Rectal smooth muscle tissue (tissue), 1 donor: ENCODE measurements at regions not wholly inside any gene's neighbourhood (a gene's known extent, or its start where the extent isn't known, plus 50 kb on each side); places are given as distances from the start of the nearest gene placed in this dataset.
"Not testable (repeated sequence)": the region's sequence is repeated elsewhere in the genome, so short reads cannot be mapped to it uniquely, and the experiment has no call there.

Source experiments
- H3K27ac ChIP-seq: one replicate; pipeline ENCODE4 v1.7.0; 2013; ENCODE audit warnings: low read depth, low read length, inconsistent platforms
- H3K27me3 ChIP-seq: one replicate; pipeline ENCODE4 v1.7.0; 2013; ENCODE audit warnings: low read length; ENCODE audit not compliant: control insufficient read depth, insufficient read depth
- H3K36me3 ChIP-seq: one replicate; pipeline ENCODE4 v1.7.0; 2013; ENCODE audit warnings: low read length; ENCODE audit not compliant: control insufficient read depth, insufficient read depth
- H3K4me1 ChIP-seq: one replicate; pipeline ENCODE4 v1.7.0; 2013; ENCODE audit warnings: low read length; ENCODE audit not compliant: control insufficient read depth, insufficient read depth
- H3K4me3 ChIP-seq: one replicate; pipeline ENCODE4 v1.7.0; 2013; ENCODE audit warnings: low read length
- H3K9ac ChIP-seq: one replicate; pipeline ENCODE4 v1.7.0; 2013; ENCODE audit warnings: low read length

- Histone ChIP-seq H3K4me1 (peaks cover 6% of the 10 kb centered on the region), H3K27me3 (no peaks in the 10 kb centered on the region), H3K9ac (no peak overlapping the region), H3K27ac (no peak overlapping the region), H3K36me3 (no peaks in the 10 kb centered on the region), H3K4me3 (no peak overlapping the region)
Measured at GRCh38 chr6:132194529-132194928, 206.7 kb downstream of the MOXD1 start.

DNA sequence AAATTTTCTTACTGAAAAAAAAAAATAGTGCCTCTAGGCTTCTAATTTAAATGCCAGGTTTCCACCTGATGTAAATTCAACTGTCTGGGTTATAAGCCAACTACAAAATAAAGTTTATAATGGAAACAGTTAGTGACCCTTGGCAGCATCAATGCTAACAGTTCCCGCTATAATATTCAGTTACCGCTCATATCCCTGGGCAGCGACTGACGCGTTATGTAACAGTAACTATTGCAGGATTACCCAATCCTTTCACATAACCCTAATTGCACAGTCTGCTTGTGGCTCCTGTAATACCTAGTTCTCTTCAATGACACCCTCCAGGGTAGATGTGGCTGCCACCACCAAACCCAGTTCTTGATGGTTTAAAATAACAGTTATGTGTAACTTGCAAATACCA is 208.6 kb downstream of the MOXD1 start:
- no peak overlapping the region for H3K27ac ChIP-seq
- H3K4me3 ChIP-seq: no peak overlapping the region
- H3K27me3 ChIP-seq: no peaks in the 10 kb centered on the region
- no peak overlapping the region for H3K9ac ChIP-seq
- H3K36me3 ChIP-seq: no peaks in the 10 kb centered on the region
- peaks cover 6% of the 10 kb centered on the region for H3K4me1 ChIP-seq

GRCh38 chr6:132190815-132191175 is 210.5 kb downstream of the MOXD1 start:
- Histone ChIP-seq H3K4me3 (no peak overlapping the region), H3K27me3 (no peaks in the 10 kb centered on the region), H3K36me3 (no peaks in the 10 kb centered on the region), H3K9ac (no peak overlapping the region), H3K27ac (no peak overlapping the region), H3K4me1 (peaks cover 6% of the 10 kb centered on the region)

DNA sequence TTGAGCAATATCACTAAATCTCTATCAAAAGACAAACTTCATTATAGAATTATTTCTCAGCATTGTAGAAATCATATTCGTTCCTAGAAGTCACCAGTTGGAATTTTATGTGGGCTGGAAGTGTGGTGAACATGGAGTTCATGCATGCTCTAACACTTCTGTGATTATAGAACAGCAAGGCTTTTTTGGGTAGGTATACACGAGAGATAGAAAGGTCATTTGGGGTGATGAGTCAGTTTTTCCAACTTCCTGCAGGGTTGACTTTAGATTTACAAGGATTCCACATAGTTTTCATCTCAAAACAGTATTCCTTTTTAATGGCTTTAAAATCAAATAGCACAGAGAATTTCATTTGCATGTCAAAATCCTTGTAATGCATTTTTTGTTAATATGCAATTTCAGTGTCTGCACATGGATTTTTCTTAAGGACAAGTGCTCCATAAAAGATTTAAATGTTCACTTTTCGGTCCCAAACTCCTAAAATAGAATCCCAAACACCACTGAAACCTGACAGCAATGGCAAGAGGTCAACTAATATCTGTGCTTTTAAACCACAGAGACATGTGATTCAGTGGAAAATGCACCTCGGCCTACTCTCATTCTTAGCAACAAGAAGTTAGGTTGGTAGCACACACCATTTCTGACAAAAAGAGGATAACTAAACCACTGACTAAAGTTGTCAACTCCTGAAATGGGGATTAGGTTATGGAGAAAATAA is 211.0 kb downstream of the MOXD1 start:
- H3K4me1 ChIP-seq: peaks cover 6% of the 10 kb centered on the region
- no peaks in the 10 kb centered on the region for H3K27me3 ChIP-seq
- no peak overlapping the region for H3K9ac ChIP-seq
- H3K4me3 ChIP-seq: no peak overlapping the region
- H3K36me3 ChIP-seq: no peaks in the 10 kb centered on the region
- H3K27ac ChIP-seq: no peak overlapping the region

GRCh38 chr6:132188556-132189264 is 212.6 kb downstream of the MOXD1 start:
- Histone ChIP-seq H3K27me3 (no peaks in the 10 kb centered on the region), H3K36me3 (no peaks in the 10 kb centered on the region), H3K27ac (no peak overlapping the region), H3K4me3 (no peak overlapping the region), H3K4me1 (peaks cover 6% of the 10 kb centered on the region), H3K9ac (no peak overlapping the region)

DNA sequence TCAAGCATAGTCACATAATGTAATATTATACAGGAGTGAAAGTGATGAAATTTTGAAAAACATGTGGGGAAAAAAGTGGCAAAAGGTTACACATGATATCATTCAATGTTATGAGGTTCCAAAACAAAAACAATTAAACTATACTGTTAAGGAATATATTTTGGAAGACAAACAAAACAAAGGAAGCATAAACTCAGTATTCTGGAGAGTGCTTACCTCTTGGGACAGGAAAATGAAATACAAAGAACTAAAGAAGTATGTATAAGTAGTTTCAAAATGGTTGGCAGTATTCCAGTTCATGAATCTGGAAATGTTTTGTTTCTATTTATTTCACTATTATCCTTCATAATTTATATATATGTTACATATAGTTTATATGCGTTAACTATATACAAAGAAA is 213.5 kb downstream of the MOXD1 start:
- Histone ChIP-seq H3K27ac (no peak overlapping the region), H3K4me1 (peaks cover 6% of the 10 kb centered on the region), H3K9ac (no peak overlapping the region), H3K4me3 (no peak overlapping the region), H3K27me3 (no peaks in the 10 kb centered on the region), H3K36me3 (no peaks in the 10 kb centered on the region)

- H3K36me3 ChIP-seq, H3K27me3 ChIP-seq, H3K9ac ChIP-seq, H3K4me3 ChIP-seq, H3K4me1 ChIP-seq, H3K27ac ChIP-seq: not testable (repeated sequence)
Measured at GRCh38 chr6:132184966-132185365, 216.3 kb downstream of the MOXD1 start.

DNA sequence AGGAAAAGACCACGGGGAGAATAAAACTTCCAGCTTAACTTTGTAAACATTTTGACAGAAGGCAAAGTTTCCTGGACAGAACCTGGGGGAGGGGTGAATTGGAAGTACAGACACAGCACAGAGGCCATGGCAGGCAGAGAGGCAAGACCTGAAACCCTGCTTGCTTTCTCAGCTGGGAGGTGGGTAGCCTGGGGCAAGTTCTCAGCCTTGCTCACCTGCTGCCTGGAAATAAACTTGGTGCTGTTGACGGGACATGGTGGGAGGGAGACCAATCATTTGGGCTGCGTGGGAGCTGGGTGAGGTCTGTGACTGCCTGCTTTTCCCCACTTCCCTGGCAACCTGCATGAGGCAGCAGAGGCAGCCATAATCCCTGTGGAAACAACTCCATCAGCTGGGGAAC is 221.3 kb downstream of the MOXD1 start:
- H3K36me3 ChIP-seq: no peaks in the 10 kb centered on the region
- no peak overlapping the region for H3K9ac ChIP-seq
- H3K4me3 ChIP-seq: no peak overlapping the region
- no peak overlapping the region for H3K27ac ChIP-seq
- no peaks in the 10 kb centered on the region for H3K4me1 ChIP-seq
- no peaks in the 10 kb centered on the region for H3K27me3 ChIP-seq

- Histone ChIP-seq H3K36me3 (no peaks in the 10 kb centered on the region), H3K27ac (no peak overlapping the region), H3K27me3 (no peaks in the 10 kb centered on the region), H3K9ac (no peak overlapping the region), H3K4me3 (no peak overlapping the region), H3K4me1 (no peaks in the 10 kb centered on the region)
Measured at GRCh38 chr6:132174919-132175318, 223.7 kb upstream of the CCN2 start.

GRCh38 chr6:132168961-132169360 is 217.8 kb upstream of the CCN2 start:
- no peak overlapping the region for H3K27ac ChIP-seq
- H3K27me3 ChIP-seq: no peaks in the 10 kb centered on the region
- H3K36me3 ChIP-seq: no peaks in the 10 kb centered on the region
- no peak overlapping the region for H3K9ac ChIP-seq
- no peak overlapping the region for H3K4me3 ChIP-seq
- H3K4me1 ChIP-seq: no peaks in the 10 kb centered on the region

GRCh38 chr6:132167929-132168892 is 217.0 kb upstream of the CCN2 start:
- H3K36me3 ChIP-seq: no peaks in the 10 kb centered on the region
- H3K4me1 ChIP-seq: no peaks in the 10 kb centered on the region
- H3K27me3 ChIP-seq: no peaks in the 10 kb centered on the region
- H3K4me3 ChIP-seq: no peak overlapping the region
- H3K9ac ChIP-seq: no peak overlapping the region
- peak overlapping the region; percentile 22 for H3K27ac ChIP-seq

DNA sequence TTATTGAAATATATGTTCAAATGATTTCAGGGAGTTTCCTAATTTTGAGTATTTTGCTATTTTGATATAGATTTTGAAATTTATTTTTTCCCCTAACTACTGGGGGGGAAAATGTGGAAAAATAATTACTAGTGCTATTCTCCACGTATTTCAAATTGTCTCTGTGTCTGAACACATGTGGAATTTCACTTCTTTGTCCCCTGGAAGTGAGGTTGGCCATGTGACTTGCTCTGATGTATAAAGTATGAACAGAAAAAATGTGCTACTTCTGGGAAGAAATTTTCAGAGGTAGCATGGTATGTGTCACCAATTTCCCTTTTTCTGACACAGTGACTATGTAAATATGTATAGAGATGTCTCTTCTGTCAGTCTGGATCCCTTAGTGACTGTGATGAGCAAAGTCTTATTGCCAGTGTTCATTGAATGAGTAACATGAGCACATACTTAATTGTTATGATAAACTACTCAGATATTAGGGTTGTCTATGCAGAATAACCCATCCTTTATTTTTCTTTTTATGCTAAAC is 215.4 kb upstream of the CCN2 start:
- Histone ChIP-seq H3K27me3 (no peaks in the 10 kb centered on the region), H3K4me3 (no peak overlapping the region), H3K27ac (no peak overlapping the region), H3K36me3 (no peaks in the 10 kb centered on the region), H3K9ac (no peak overlapping the region), H3K4me1 (no peaks in the 10 kb centered on the region)
